ENCODE measurements at regions not wholly inside any gene's neighbourhood (a gene's known extent, or its start where the extent isn't known, plus 50 kb on each side); places are given as distances from the start of the nearest gene placed in this dataset.
A peak's percentile ranks its signal among the peaks of the same experiment; 100 is the strongest.

DNA sequence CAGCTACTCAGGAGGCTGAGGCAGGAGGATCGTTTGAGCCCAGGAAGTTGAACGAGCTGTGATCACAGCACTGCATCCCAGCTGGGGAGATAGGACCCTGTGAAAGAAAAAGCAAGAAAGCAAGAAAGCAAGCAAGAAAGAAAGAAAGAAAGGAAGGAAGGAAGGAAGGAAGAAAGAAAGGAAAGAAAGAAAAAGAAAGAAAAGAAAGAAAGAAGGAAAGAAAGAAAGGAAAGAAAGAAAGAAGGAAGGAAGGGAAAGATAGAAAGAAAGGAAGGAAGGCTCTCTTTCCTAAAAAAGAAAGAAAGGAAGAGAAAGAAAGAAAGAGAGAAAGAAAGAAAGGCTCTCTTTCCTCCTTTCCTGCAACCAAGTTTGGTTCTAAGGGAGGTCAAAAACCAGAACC, 380.3 kb downstream of the PCNX1 start:
- DNase-seq (ENCODE audit: low spot score): no peak

DNA sequence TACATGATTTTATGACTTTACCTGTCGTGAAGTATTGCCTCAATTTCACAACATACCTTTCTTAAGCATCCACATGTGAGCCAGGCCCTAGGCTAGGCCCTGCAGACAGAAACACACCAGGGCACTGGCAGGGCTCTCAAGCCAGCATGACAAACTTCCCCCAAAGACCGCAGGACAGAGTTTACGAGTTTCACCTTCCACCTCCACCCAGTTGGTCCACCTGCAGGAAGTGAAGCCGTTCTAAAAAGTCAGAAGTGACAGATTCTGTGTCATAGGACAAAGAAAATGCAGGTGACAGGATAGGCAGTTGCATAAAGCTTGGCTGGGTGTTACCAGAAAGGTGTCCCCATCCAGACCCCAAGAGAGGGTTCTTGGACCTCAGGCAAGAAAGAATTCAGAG, 382.3 kb downstream of the PCNX1 start:
- DNase-seq (ENCODE audit: low spot score): peak; percentile 46

DNA sequence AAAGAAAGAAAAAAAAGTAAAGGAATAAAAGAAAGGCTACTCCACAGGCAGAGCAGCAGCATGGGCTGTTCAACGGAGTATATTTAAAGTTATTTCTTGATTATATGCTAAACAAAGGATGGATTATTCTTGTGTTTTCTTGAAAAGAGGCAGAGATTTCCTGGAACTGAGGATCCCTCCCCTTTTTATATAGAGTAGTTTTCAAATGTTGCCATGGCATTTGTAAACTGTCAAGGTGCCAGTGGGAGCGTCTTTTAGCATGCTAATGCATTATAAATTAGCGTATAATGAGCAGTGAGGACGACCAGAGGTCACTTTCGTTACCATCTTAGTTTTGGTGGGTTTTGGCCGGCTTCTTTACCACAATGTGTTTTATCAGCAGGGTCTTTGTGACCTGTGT, 383.0 kb downstream of the PCNX1 start:
- no peak for DNase-seq (ENCODE audit: low spot score)

DNA sequence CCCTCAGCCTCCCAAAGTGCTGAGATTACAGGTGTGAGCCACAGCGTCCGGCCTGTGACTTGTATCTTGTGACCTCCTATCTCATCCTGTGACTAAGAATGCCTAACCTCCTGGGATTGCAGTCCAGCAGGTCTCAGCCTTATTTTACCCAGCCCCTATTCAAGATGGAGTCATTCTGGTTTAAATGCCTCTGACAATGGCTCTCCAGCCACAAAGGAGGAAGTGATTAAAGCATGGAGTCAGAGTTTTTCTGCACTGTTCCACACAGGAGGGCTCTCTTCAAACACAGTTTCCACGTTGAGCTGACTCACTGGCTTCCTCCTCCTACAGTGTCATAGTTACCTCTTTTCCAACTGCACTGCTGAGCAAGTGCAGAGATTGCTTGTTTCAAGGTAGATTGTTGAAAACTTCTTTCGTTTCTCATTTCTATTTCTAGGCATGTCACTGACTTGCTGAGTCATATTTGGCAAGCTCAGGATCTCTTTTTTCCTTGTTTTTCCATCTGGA, 383.8 kb downstream of the PCNX1 start:
- DNase-seq (ENCODE audit: low spot score): peak; percentile 43

DNA sequence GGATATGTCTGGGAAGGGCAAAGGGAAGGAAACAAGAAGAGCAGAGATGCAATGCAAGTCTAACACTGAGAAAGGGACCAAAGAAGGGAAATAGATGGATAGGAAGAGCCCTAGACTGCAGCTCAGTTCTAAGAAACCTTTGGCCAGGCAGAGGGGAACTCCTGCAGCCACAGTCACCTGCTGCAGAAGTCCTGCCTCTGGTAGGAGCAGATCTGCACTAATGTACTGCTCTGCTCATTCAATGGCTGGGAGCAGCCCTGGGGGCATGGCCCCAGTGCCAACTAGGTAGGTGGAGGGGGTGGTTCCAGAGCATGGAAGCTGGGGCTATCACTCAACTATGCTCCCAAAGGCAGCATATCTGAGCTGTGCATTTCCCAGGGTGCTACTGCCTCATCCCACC, 388.9 kb downstream of the PCNX1 start:
- no peak for DNase-seq (ENCODE audit: low spot score)

DNA sequence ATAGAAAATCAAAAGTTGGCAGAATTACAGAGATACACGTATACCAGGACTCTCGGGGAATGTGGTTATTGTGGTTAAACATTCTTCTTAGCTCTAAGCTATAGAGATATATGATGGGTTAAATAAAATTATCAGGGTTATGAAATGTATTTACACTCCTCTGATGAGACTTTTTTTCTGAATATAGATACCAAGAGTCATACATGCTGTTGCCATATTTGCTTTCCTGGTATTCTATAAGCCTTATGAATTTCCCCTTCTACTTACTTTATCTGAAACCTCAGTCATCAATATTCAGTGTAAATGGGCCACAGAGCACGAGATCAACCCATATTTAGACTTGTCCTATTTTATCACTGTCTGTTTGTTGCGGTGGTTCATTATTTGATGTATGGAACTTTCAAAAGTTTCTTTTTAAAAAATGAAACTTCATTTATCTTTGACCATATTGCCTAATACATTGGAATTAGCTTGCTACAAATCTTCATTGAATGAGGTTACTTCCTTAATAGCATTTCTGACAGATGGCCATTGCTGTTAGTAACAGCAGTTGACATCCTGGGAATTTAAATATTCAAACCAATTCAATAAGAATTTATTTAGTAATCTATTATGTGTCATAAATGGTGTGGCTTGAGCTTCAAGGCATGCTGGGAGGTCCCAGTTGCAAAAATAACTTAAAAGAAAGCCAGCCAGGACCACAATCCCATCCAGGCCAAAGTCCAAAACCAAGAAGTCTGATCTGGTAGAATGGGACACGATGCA, 393.5 kb downstream of the PCNX1 start:
- no peak for DNase-seq (ENCODE audit: low spot score)

DNA sequence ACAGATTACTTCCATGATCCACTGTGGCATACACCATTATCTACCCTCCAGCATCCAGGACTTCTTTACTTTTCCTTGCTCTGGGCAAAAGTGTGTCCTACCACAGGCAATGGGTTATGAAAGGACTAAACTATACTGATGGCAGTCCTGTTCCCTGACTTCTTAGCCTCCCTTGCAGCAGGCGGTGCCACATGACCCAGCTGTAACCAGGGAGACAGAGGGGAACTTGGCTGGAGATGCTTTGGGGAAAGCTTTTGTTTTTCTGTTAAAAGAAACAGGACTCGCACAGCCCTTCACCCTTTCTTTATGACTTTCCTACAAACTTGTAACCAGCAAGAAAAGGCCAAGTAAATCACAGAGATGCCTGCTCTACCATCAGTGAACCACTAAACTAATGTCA, 394.4 kb downstream of the PCNX1 start:
- DNase-seq (ENCODE audit: low spot score): no peak

DNA sequence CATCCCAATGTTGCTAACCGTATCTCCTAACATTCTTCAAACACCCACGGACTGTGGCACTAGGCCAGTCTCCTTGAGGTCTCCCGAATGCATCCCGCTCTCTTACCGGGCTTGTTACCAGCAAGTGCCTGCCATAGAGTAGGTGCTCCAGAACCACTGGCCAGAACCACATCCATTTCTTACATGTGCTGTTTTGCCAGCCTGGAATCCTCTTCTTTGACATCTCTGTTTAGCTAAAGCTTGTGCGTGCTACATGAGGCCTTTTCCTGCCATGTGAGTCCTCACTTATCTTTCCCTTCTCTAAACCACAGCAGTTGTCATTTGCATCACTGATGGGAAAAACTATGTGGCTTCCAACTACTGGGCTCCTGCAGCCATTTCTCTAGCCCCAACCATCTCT, 397.4 kb downstream of the PCNX1 start:
- no peak for DNase-seq (ENCODE audit: low spot score)

DNA sequence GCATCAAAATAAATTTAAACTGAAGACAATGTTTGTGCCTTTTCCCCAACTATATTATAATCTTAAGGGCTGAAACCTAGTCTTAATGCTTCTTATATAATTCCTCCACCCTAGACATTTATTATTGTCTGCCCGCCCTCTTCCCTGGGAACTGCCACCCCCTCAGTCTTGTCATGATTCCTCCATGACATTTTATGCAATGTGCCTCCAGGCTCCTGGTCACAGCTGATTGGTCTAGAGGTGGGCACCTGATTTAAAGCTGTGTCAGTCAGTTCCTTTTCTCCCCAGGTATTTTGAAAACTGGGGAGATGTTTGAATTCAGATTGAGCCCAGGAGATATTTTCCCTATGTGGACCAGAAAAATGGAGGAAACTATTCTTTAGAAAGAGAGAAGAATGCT, 401.4 kb downstream of the PCNX1 start:
- DNase-seq (ENCODE audit: low spot score): no peak

DNA sequence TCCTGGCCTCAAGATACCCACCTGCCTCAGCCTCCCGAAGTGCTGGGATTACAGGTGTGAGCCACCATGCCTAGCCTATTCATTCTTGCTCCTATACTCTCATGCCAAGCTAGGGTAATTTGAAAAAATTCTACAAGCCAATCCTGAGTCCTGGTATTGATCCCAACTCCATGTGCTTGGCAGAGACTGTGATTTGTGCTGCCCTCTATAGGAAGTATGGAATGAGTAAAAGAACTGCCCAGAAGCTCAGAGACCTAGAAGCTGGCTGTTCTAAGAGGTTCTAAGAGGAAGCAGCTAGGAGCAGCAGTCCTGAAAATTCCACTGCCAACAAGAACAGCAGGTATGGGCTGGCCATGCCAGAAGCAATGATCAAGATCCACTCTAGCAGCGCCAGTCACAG, 402.5 kb downstream of the PCNX1 start:
- no peak for DNase-seq (ENCODE audit: low spot score)

DNA sequence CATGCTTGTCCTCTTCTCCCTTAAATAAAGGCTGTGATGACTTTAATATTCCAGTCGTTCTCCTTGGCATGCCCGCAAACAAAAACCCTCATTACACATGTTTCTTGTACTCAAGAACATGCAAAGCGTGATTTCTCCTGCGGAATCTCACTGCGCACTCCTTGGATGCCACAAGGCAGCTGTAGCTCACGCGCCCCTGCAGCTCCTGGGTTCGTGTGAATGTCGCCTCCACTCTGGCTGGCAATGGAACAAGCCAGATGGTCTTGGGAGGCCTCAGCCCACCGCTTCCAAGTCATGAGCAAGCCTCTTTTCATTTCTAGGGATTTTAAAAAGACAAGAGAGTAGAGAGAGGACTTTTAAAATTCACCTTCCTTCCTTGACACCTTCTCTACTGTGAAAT, 403.8 kb downstream of the PCNX1 start:
- no peak for DNase-seq (ENCODE audit: low spot score)

DNA sequence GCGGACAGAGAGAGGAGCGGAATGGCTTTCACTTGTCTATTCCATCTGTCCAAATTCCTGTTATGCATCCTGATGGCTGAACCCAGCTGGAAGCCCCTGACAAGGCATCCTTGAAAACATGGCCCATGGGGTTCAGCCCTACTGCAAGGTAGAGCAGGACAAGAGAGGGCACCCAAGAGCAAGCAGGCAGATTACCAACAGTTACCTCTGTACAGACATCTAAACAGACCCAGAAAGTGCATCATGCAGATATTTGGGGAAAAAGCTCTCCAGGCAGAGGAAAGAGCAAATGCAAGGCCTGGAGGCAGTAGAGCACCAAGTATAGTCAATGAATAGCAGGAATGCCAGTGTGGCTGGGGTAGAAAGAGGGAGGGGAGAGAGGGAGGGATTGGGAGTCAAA, 407.5 kb downstream of the PCNX1 start:
- DNase-seq (ENCODE audit: low spot score): no peak

DNA sequence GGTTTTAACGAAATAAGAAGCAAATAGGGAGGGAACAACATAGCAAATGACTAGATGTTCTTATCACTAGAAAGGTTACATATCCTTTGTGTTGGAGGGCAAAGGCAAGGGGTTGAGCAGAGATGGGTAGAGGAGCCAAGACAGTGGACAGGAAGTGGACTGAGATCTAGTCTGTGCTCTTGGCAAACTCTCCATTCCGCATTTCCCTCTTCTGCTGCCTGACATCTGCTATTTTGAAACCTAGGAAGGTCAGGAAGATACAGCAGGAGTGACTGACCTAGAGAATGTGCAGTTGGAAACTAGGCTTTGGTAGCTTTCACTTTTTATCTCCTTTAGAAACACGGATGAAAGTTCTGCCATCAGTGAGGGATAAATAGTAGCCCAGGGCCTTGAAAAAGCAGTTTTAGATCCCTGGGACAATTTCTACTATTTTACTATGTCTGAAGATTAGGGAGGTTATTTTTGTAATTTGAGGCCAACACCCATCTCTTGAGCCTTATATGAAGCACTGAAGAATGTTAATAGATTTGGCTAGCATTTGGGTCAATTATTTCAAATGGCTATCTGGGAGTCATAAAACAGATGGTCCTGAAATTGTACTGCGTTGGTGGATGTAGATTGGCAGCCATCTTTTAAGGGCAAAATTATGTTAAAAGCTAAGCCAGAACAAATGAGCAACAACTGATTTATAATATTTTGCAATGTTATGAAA, 410.3 kb downstream of the PCNX1 start:
- DNase-seq (ENCODE audit: low spot score): no peak

DNA sequence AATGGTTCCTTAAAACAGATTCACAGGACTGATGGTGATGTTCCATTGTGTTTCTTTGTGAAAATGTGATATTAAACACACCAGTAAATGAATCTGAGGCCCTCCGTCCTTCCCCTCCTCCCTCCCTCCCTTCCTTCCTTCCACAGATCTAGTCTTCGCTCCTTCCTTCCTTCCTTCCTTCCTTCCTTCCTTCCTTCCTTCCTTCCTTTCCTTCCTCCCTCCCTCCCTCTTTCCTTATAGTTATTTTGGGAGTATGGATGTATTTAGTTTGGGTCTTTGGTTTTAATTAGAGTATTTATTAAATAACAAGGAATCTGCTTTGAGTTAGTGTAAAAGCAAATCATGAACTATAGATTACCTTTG, 410.8 kb downstream of the PCNX1 start:
- DNase-seq (ENCODE audit: low spot score): no peak

DNA sequence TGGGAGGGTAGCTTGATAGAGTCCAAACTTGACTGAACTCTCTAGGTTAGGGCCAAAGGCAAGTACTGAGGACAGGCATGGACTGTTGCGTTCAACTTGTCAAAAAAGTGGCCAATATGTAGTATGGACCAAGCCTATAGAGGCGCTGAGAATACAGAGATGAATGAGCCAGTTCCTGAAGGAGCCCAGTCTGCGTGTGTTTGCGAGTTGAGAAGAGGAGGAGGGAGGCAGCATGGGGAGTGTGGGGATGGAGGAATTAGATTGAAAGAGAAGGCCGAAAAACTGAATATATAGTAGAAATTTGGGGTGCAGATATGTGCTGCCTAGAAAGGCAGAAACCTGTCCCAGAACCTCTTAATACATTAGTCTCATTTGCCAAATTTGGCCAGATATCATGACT, 412.4 kb downstream of the PCNX1 start:
- no peak for DNase-seq (ENCODE audit: low spot score)

DNA sequence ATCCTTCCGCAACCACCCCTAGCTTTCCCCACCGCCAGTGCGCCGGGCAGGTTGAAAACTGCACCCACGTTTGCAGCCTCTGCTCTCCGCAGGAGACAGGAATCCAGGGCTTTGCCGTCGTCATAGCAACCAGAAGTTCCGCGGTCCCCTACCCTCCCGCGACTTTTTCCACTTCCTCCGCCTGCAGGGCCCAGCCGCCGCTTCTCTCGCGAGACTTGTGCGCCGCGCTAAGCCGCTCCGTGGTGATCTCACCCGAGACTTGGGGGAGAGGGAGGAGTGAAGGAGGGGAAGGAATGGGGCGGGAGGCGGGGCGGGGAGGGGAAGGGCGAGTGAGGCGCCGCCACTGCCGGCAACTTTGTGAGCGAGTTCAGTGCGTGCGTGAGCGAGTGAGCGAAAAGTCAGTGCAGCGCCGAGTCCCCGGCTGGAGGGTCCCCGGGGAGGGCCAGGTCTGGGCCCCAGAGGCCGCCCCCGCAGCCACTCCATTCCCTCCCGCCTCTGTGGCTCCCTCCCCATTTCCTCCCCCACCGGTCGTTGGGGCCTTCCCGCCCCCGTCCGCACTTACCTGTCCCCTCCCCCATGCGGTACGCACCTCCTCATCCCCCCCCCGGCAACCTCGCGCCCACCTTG, 413.0 kb downstream of the PCNX1 start, which contains the start of gene SIPA1L1:
Gene SIPA1L1, plus strand, starts transcription at position 370 of the 627 bp plus-strand sequence.
- DNase-seq (ENCODE audit: low spot score): peak; percentile 99

DNA sequence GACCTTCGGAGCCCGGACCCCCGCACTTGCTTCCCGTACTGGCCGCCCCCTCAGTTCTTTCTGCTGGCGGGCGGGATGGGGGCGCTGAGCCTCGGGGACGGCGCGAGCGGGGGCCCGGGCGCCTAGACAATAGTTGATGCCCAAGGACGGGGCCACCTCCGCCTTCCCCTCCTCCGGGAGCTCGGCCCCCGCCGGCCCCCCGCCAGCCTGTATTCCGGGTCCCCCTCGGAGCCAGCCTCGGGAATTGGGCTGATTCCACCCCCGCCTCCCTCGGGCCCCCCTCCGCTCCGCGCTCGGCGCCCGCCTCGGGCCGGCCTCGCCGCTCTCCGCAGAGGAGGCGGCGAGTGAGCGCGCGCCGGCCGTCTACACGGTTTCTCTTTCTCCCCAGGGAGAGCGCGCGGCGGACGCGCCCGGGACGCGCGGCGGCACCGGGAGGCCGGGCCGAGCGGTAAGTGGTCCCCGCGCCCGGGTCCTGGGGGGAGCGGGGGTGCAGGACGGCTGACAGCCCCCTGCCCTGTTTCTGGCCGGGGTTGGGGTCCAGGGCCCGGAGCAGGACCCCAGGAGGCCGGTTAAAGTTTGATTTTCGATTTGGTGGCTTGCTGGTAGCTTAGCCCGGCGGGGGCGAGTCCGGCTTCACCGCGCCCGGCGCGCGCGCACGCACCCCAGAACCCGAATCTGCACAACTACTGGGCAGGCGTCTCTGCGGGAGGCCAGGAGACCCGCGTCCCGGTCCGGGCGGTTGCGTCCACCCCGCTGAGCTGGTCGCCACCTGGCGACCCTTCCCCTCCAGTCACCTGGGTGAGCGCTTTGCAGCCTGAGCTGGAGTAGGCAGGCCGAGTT, 413.7 kb downstream of the PCNX1 start:
- DNase-seq (ENCODE audit: low spot score): peak; percentile 63

DNA sequence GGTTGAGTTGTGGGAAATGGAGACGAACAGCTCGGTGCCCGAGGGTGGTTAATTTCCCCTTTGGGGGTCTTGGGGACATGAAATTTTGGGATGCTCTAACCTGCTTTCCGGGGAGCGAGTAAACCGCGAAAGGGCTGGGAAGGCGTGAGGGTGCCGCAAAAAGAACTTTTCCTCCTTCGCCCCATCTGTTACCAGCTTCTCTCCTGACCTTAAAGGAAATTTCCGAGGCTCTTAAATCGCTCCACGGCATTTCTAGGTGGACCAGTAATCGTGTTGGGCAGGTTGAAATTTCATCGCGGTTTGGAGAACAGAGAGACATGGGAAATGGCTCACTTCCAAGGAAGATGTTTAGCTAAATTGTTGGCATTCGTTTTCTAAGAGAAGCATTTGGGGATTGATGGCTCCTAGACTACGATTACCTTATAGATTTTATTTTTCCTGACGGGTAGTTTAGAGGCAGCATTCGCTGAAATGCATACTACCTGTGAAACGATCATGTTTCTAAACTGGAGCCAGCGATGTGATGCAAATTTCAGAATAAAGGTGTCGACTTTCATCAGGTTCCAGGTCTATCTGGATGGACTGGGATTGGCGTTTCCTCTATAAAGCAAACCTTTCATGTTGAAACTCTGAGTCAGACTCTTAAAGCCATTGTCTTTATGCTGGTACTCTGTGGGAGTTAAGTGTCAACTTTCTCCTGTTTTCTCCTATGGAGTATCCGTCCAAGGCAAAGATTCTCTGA, 414.5 kb downstream of the PCNX1 start:
- DNase-seq (ENCODE audit: low spot score): peak; percentile 42

DNA sequence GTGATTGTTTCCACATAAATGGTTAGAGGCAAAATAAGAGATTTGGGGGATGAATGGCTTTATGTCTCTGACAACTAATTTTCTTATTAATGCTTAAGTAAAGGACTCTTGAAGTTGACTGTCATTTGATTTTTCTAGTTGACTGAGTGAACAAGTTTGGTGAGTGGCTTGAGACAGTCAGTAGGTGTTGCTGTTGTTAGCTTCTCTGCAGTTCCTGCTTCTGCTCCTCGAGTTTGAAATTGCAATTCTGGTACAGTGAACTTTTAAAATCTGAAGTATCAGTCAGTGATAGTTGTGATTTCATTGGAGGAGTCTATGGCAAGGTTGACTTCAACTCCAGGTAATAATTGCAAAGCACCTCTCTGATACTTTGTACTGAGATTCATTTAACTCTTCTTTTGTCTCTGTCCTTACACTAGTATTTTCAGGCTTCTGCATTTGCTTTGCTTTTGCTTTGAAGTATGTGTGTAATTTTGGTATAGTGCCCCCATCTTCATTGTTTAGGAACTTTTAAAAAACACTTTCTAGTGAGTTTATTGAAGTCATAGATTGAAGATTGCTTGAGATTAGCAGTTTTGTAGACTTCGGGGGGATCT, 415.5 kb downstream of the PCNX1 start:
- DNase-seq (ENCODE audit: low spot score): no peak

DNA sequence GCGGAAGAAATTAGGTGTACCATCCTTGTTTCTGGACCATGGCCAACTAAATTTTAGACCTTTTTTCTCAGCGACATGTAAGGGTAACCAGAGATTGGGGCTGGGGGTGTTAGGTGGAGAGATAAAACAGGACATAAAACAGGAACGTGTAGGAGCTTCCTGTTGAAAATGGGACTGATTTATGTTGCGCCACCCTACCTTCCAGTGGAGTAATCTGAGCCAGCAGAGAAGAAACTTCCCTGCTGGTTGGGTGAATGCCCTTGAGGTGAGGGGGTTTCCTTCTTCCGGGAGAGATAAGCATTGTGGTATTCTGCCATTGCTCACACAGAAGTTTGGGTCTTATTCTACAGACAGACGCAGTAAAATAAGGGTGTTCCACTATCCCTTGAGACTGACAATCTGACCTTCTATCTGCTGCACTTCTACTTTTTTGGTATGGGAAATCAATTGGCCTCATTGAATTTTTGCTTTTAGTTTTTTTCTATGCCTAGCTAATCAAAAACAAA, 417.6 kb downstream of the PCNX1 start:
- no peak for DNase-seq (ENCODE audit: low spot score)

DNA sequence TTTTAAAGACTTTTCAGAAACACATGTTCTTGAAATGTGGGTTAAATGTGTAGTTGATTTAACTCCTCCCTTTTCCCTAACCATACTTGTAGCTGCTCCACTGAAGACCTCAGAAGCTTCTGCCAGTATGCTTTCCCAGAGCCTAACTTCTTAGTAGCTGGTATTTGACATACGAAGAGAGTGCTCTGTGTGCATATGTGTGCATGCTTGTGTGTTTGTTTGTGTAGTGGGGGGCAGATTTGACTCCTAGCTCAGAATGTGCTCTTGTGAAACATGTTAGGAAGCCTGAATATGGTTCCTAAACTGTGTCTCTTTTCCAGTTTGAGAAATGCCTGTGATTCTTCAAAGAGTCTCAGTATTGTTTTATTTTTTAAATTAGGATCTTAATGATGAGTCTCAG, 420.4 kb downstream of the PCNX1 start:
- DNase-seq (ENCODE audit: low spot score): no peak

Data from ureter (tissue), 1 donor.